ENCODE measurements at regions not wholly inside any gene's neighbourhood (a gene's known extent, or its start where the extent isn't known, plus 50 kb on each side); places are given as distances from the start of the nearest gene placed in this dataset.

GRCh38 chr20:16123623-16124022 is 449.6 kb downstream of the KIF16B start:
- H3K9me3 Mint-ChIP-seq = peaks cover under 1% of the 10 kb centered on the region
- Histone ChIP-seq H3K27me3 (ENCODE audit: control insufficient read depth, insufficient read depth, low read length, poor library complexity, severe bottlenecking) (peaks cover 4% of the 10 kb centered on the region), H3K27ac (ENCODE audit: low read depth, low read length) (no peak overlapping the region), H3K9me3 (ENCODE audit: control insufficient read depth, low read length) (no peaks in the 10 kb centered on the region), H3K9ac (ENCODE audit: extremely low read depth, low read length, poor library complexity, severe bottlenecking) (no peak overlapping the region), H3K4me1 (ENCODE audit: control insufficient read depth, insufficient read depth, low read length) (no peaks in the 10 kb centered on the region), H3K4me3 (ENCODE audit: low read length) (no peak overlapping the region), H3K36me3 (ENCODE audit: control insufficient read depth, insufficient read depth, low read length) (no peaks in the 10 kb centered on the region)
- no peak overlapping the region for H3K4me3 Mint-ChIP-seq
- no peaks in the 10 kb centered on the region for H3K4me1 Mint-ChIP-seq
- H3K27me3 Mint-ChIP-seq (ENCODE audit: insufficient read depth) = peaks cover 1% of the 10 kb centered on the region
- no peak overlapping the region for H3K27ac Mint-ChIP-seq
- DNase-seq = no peak
- H3K36me3 Mint-ChIP-seq (ENCODE audit: low read depth) = no peaks in the 10 kb centered on the region
- no peak for TF ChIP-seq CTCF (conservative IDR thresholded peaks at IDR 0.05)

GRCh38 chr20:16119909-16120308 is 453.3 kb downstream of the KIF16B start:
- no peak overlapping the region for H3K4me3 Mint-ChIP-seq
- peaks cover 1% of the 10 kb centered on the region for H3K27me3 Mint-ChIP-seq (ENCODE audit: insufficient read depth)
- WGBS, 2 experiments (ENCODE audit: insufficient coverage in 1 of 2, insufficient read length in 1 of 2) = 94 to 100% methylated on average over 1 to 3 of the region's 3 CpGs

GRCh38 chr20:16115911-16116552 is 457.2 kb downstream of the KIF16B start:
- Mint-ChIP-seq H3K36me3 (ENCODE audit: low read depth) (no peaks in the 10 kb centered on the region), H3K9me3 (peaks cover 2% of the 10 kb centered on the region), H3K4me3 (no peak overlapping the region), H3K27me3 (ENCODE audit: insufficient read depth) (no peaks in the 10 kb centered on the region), H3K27ac (no peak overlapping the region), H3K4me1 (peaks cover 5% of the 10 kb centered on the region)
- H3K27ac ChIP-seq (ENCODE audit: low read depth, low read length) = no peak overlapping the region
- H3K27me3 ChIP-seq (ENCODE audit: control insufficient read depth, insufficient read depth, low read length, poor library complexity, severe bottlenecking) = no peaks in the 10 kb centered on the region
- WGBS, 2 experiments (ENCODE audit: insufficient coverage in 1 of 2, insufficient read length in 1 of 2) = 79% methylated on average over 2 of the region's 2 CpGs; no CpG with 5 or more reads in 1 of the 2 experiments
- H3K9me3 ChIP-seq (ENCODE audit: control insufficient read depth, low read length) = no peaks in the 10 kb centered on the region
- H3K4me1 ChIP-seq (ENCODE audit: control insufficient read depth, insufficient read depth, low read length) = no peaks in the 10 kb centered on the region
- H3K4me3 ChIP-seq (ENCODE audit: low read length) = no peak overlapping the region
- DNase-seq = peak; percentile 50
- no peak for TF ChIP-seq CTCF (conservative IDR thresholded peaks at IDR 0.05)
- no peaks in the 10 kb centered on the region for H3K36me3 ChIP-seq (ENCODE audit: control insufficient read depth, insufficient read depth, low read length)
- no peak overlapping the region for H3K9ac ChIP-seq (ENCODE audit: extremely low read depth, low read length, poor library complexity, severe bottlenecking)

More at GRCh38 chr20:16119909-16120308, 453.3 kb downstream of the KIF16B start:
- TF ChIP-seq CTCF (conservative IDR thresholded peaks at IDR 0.05) = no peak
- no peak for DNase-seq
- Mint-ChIP-seq H3K9me3 (no peaks in the 10 kb centered on the region), H3K27ac (no peak overlapping the region), H3K4me1 (peaks cover 5% of the 10 kb centered on the region), H3K36me3 (ENCODE audit: low read depth) (no peaks in the 10 kb centered on the region)
- H3K9ac ChIP-seq (ENCODE audit: extremely low read depth, low read length, poor library complexity, severe bottlenecking) = no peak overlapping the region
- peaks cover 4% of the 10 kb centered on the region for H3K27me3 ChIP-seq (ENCODE audit: control insufficient read depth, insufficient read depth, low read length, poor library complexity, severe bottlenecking)
- no peak overlapping the region for H3K27ac ChIP-seq (ENCODE audit: low read depth, low read length)
- no peaks in the 10 kb centered on the region for H3K36me3 ChIP-seq (ENCODE audit: control insufficient read depth, insufficient read depth, low read length)
- no peaks in the 10 kb centered on the region for H3K4me1 ChIP-seq (ENCODE audit: control insufficient read depth, insufficient read depth, low read length)
- no peaks in the 10 kb centered on the region for H3K9me3 ChIP-seq (ENCODE audit: control insufficient read depth, low read length)
- H3K4me3 ChIP-seq (ENCODE audit: low read length) = no peak overlapping the region
